Suprapubic skin (tissue), 4 donors: ENCODE measurements at regions not wholly inside any gene's neighbourhood (a gene's known extent, or its start where the extent isn't known, plus 50 kb on each side); places are given as distances from the start of the nearest gene placed in this dataset.

ENCODE experiments used
- DNase-seq, 2 donors: peaks; one replicate each; pipeline ENCODE4 v3.0.0-alpha.2; 2019; ENCODE audit warnings: low spot score in 2 of 2
- H3K27ac ChIP-seq: fragments of 200-600 bp; sonication (generic); one replicate; pipeline ENCODE4 v1.5.1; 2019
- H3K27me3 ChIP-seq: fragments of 200-600 bp; sonication (generic); one replicate; pipeline ENCODE4 v1.5.1; 2019
- H3K36me3 ChIP-seq: fragments of 200-600 bp; sonication (generic); one replicate; pipeline ENCODE4 v1.5.1; 2019
- H3K4me1 ChIP-seq: fragments of 200-600 bp; sonication (generic); one replicate; pipeline ENCODE4 v1.5.1; 2019
- H3K4me3 ChIP-seq: fragments of 200-600 bp; sonication (generic); one replicate; pipeline ENCODE4 v1.5.1; 2019; ENCODE audit warnings: mild to moderate bottlenecking
- H3K9me3 ChIP-seq: fragments of 200-600 bp; sonication (generic); one replicate; pipeline ENCODE4 v1.5.1; 2019
- EP300 ChIP-seq: sonication (generic); formaldehyde crosslinking; IDR thresholded peaks from one replicate; pipeline ENCODE4 v1.6.1; 2017; ENCODE audit warnings: antibody characterized with exemption
- POLR2A ChIP-seq, 2 donors: fragments of 450-650 bp; IDR thresholded peaks; one replicate each; pipeline ENCODE4 v1.6.1; 2017; ENCODE audit warnings: antibody characterized with exemption in 2 of 2, mild to moderate bottlenecking in 2 of 2, moderate library complexity in 2 of 2
- POLR2AphosphoS5 ChIP-seq, 3 donors: sonication (generic); formaldehyde crosslinking; IDR thresholded peaks; one replicate each; pipeline ENCODE4 v1.6.1; 2017; ENCODE audit warnings: antibody characterized with exemption in 3 of 3
- whole genome bisulfite sequencing: methylation state at CpG from one replicate; pipeline ENCODE4 v1.1.5; 2018; 5-methylcytosine and 5-hydroxymethylcytosine counted together
- TF ChIP-seq, protein P1 (sequence below), 2 donors: fragments of 200-600 bp in 1 of 2; fragments of 450-650 bp in 1 of 2; sonication (generic) in 1 of 2; IDR thresholded peaks; one replicate each; pipeline ENCODE4 v1.5.1; 2016 to 2019; ENCODE audit warnings: antibody characterized with exemption in 2 of 2, mild to moderate bottlenecking in 1 of 2, moderate library complexity in 1 of 2

DNA sequence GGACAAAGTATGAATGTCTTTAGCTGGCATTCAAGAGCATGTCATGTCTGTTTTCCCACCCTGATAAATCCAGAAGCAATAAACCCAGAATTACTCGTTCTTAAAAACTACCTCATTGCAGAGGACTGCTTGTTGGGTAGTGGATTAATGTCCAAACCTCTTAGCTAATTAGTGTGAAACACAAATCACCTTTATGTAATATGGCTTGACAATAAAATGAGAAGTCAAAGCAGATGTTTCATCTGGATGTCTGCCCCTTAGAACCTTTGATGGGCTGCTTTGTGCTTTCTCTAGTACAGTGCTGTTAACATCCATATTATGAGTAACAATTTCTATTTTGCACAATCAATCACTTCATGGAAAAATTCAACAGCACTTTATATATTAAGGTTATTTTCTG is 149.1 kb upstream of the TUT7 start:
- H3K27ac ChIP-seq = peak overlapping the region; percentile 39
- no peak overlapping the region for H3K4me3 ChIP-seq
- DNase-seq = no peak
- TF ChIP-seq, protein P1, sequence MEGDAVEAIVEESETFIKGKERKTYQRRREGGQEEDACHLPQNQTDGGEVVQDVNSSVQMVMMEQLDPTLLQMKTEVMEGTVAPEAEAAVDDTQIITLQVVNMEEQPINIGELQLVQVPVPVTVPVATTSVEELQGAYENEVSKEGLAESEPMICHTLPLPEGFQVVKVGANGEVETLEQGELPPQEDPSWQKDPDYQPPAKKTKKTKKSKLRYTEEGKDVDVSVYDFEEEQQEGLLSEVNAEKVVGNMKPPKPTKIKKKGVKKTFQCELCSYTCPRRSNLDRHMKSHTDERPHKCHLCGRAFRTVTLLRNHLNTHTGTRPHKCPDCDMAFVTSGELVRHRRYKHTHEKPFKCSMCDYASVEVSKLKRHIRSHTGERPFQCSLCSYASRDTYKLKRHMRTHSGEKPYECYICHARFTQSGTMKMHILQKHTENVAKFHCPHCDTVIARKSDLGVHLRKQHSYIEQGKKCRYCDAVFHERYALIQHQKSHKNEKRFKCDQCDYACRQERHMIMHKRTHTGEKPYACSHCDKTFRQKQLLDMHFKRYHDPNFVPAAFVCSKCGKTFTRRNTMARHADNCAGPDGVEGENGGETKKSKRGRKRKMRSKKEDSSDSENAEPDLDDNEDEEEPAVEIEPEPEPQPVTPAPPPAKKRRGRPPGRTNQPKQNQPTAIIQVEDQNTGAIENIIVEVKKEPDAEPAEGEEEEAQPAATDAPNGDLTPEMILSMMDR (IDR thresholded peaks at IDR 0.05) = no peak
- TF ChIP-seq POLR2AphosphoS5 (IDR thresholded peaks at IDR 0.05) = no peak
- H3K9me3 ChIP-seq = no peaks in the 10 kb centered on the region
- H3K27me3 ChIP-seq = no peaks in the 10 kb centered on the region
- 42% methylated on average over 1 of the region's 1 CpG for WGBS
- no peaks in the 10 kb centered on the region for H3K36me3 ChIP-seq
- H3K4me1 ChIP-seq = peaks cover 13% of the 10 kb centered on the region

DNA sequence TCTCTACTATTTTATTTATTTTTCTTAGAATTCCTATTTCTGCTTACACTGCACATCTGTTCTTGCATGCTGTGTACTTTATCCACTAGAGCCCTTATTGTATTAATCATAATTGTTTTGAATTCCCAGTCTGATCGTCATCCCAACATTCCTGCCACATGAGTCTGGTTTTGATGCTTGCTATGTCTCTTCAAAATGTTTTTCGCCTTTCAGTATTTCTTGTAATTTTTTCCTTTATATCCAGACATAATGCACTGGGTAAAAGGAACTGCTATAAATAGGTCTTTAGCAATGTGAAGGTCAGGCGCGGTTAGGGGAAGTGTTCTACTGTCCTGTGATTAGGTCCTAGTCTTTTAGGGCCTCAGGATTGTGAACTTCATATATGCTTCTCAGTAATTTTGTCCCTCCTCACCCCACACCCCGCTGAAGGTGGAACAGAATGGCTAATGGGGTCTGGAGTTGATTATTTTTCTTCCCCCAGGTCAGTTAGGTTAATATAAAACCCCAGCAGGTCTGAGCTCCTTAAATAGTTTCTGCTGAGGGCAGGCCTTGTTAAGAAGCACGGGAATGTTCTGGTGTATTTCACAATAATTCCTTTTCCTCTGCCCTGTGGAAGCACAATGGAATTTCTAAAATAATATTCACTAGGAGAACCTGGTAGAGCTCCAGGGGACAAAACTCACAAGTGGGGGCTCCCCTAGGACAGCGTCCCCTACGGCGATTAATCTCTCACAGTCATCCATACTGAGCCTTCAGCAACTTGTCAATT is 146.6 kb upstream of the TUT7 start:
- Histone ChIP-seq H3K9me3 (no peaks in the 10 kb centered on the region), H3K4me1 (peaks cover 13% of the 10 kb centered on the region), H3K36me3 (no peaks in the 10 kb centered on the region), H3K27me3 (no peaks in the 10 kb centered on the region), H3K27ac (peak overlapping the region; percentile 67), H3K4me3 (no peak overlapping the region)
- no peak for DNase-seq
- no peak for TF ChIP-seq EP300
- TF ChIP-seq, protein P1 (IDR thresholded peaks at IDR 0.05) = no peak
- no peak for TF ChIP-seq POLR2A (IDR thresholded peaks at IDR 0.05)
- no peak for TF ChIP-seq POLR2AphosphoS5 (IDR thresholded peaks at IDR 0.05)
- WGBS = 67% methylated on average over 9 of the region's 9 CpGs

GRCh38 chr9:86500031-86500430 is 145.8 kb upstream of the TUT7 start:
- Histone ChIP-seq H3K36me3 (no peaks in the 10 kb centered on the region), H3K27me3 (no peaks in the 10 kb centered on the region), H3K4me3 (no peak overlapping the region), H3K9me3 (no peaks in the 10 kb centered on the region), H3K27ac (no peak overlapping the region), H3K4me1 (peaks cover 16% of the 10 kb centered on the region)
- no peak for DNase-seq
- 96% methylated on average over 1 of the region's 1 CpG for WGBS
- TF ChIP-seq POLR2A (IDR thresholded peaks at IDR 0.05) (no peak), POLR2AphosphoS5 (IDR thresholded peaks at IDR 0.05) (no peak)
- TF ChIP-seq, protein P1 (IDR thresholded peaks at IDR 0.05) = no peak

DNA sequence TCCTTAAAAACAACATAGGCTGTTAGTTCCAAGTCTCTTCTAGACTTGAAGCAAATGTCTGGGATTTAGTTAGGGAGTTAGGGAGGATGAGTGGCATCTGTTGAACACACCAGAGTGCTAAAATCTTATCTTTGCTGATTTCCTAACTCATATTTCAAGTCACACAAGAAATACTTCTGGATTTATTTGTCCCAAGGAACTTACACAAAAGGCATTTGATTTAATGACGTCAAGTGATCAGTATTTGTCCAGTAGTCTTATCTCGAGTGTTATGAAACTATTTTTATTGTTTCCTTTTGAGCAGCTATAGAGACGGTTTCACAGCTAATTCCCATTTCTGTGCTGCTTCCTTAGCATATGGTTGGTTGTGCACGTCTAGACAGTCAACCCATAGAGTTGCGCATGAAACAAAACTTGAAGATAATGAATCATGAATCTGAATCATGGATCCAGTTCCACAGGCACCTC is 140.5 kb upstream of the TUT7 start:
- 33% methylated on average over 5 of the region's 5 CpGs for WGBS
- Histone ChIP-seq H3K27ac (no peak overlapping the region), H3K27me3 (no peaks in the 10 kb centered on the region), H3K4me1 (peaks cover 5% of the 10 kb centered on the region), H3K36me3 (no peaks in the 10 kb centered on the region), H3K4me3 (no peak overlapping the region), H3K9me3 (no peaks in the 10 kb centered on the region)
- TF ChIP-seq POLR2AphosphoS5 (IDR thresholded peaks at IDR 0.05) (no peak), POLR2A (IDR thresholded peaks at IDR 0.05) (no peak), EP300 (no peak)
- TF ChIP-seq, protein P1 (IDR thresholded peaks at IDR 0.05) = no peak
- DNase-seq = no peak

GRCh38 chr9:86491468-86492266 is 137.5 kb upstream of the TUT7 start:
- no peak for DNase-seq
- 78% methylated on average over 8 of the region's 8 CpGs for WGBS
- peaks cover 14% of the 10 kb centered on the region for H3K4me1 ChIP-seq
- no peaks in the 10 kb centered on the region for H3K36me3 ChIP-seq
- no peaks in the 10 kb centered on the region for H3K9me3 ChIP-seq
- no peak overlapping the region for H3K27ac ChIP-seq
- TF ChIP-seq EP300 = no peak
- TF ChIP-seq POLR2AphosphoS5 (IDR thresholded peaks at IDR 0.05) = no peak
- TF ChIP-seq POLR2A (IDR thresholded peaks at IDR 0.05) = no peak
- H3K27me3 ChIP-seq = no peaks in the 10 kb centered on the region
- no peak overlapping the region for H3K4me3 ChIP-seq
